IMR-90 (cell line): ENCODE measurements at regions not wholly inside any gene's neighbourhood (a gene's known extent, or its start where the extent isn't known, plus 50 kb on each side); places are given as distances from the start of the nearest gene placed in this dataset.

ENCODE experiments used
- ATAC-seq: fragments of 200-7000 bp; cut with Tn5 transposase; 2 replicates; pipeline ENCODE4 v1.9.1; 2020; ENCODE audit warnings: low read depth, mild to moderate bottlenecking, moderate library complexity
- BruUV-seq: library from RNA; stranded (reverse); fragments of 400-500 nt; replicated peaks from 2 replicates; lab custom pipeline; 2021; lab: Mats Ljungman, UMichigan
- CTCF ChIA-PET: fragments of 300-600 bp; formaldehyde crosslinking; extraction: SDS; loops from one replicate; lab custom pipeline; 2021; ENCODE audit warnings: antibody characterized with exemption; lab: Yijun Ruan, JAX
- POLR2A ChIA-PET: fragments of 300-600 bp; sonication (Branson Sonifier 250); formaldehyde crosslinking; loops from one replicate; lab custom pipeline; 2022; ENCODE audit warnings: antibody characterized with exemption; ENCODE audit not compliant: unreplicated experiment; lab: Charles Lee
- DNase-seq: peaks from one replicate; pipeline ENCODE4 v3.0.0; 2013
- H2AFZ ChIP-seq: replicated peaks from 2 replicates; pipeline ENCODE3; 2013; ENCODE audit warnings: low read length, mild to moderate bottlenecking; ENCODE audit not compliant: poor library complexity
- H2AK5ac ChIP-seq: 2 replicates; pipeline ENCODE4 v1.6.1; 2013; ENCODE audit warnings: low read depth, low read length, inconsistent platforms
- H2AK9ac ChIP-seq: replicated peaks from 2 replicates; pipeline ENCODE3; 2013; ENCODE audit warnings: mild to moderate bottlenecking, low read depth, low read length, moderate library complexity; ENCODE audit not compliant: poor library complexity
- H2BK120ac ChIP-seq: 2 replicates; pipeline ENCODE4 v1.6.1; 2013; ENCODE audit warnings: low read depth, low read length, inconsistent platforms
- H2BK15ac ChIP-seq: 3 replicates; pipeline ENCODE4 v1.6.1; 2013; ENCODE audit warnings: low read depth, low read length, inconsistent platforms
- H2BK20ac ChIP-seq: 2 replicates; pipeline ENCODE4 v1.6.1; 2013; ENCODE audit warnings: low read depth, mild to moderate bottlenecking, inconsistent platforms, low read length, moderate library complexity
- H2BK5ac ChIP-seq: 2 replicates; pipeline ENCODE4 v1.6.1; 2013; ENCODE audit warnings: mild to moderate bottlenecking, low read depth, low read length, inconsistent platforms; ENCODE audit not compliant: poor library complexity, severe bottlenecking
- H3K14ac ChIP-seq: replicated peaks from 2 replicates; pipeline ENCODE4 v1.6.1; 2013; ENCODE audit warnings: low read depth, low read length, inconsistent platforms
- H3K18ac ChIP-seq: 2 replicates; pipeline ENCODE4 v1.6.1; 2013; ENCODE audit warnings: low read depth, low read length, control low read depth
- H3K23ac ChIP-seq: 2 replicates; pipeline ENCODE4 v1.6.1; 2013; ENCODE audit warnings: low read depth, low read length, inconsistent platforms
- H3K27ac ChIP-seq: 2 replicates; pipeline ENCODE4 v1.5.1; 2013; ENCODE audit warnings: mild to moderate bottlenecking, control low read depth, low read length; ENCODE audit not compliant: insufficient read depth
- H3K27me3 ChIP-seq: 2 replicates; pipeline ENCODE4 v1.6.1; 2013; ENCODE audit warnings: low read length; ENCODE audit not compliant: control insufficient read depth, insufficient read depth
- H3K36me3 ChIP-seq: 2 replicates; pipeline ENCODE4 v1.6.1; 2013; ENCODE audit warnings: low read length, mixed read lengths; ENCODE audit not compliant: control insufficient read depth, insufficient read depth
- H3K4ac ChIP-seq: 2 replicates; pipeline ENCODE4 v1.6.1; 2013; ENCODE audit warnings: low read depth, low read length, inconsistent platforms
- H3K4me1 ChIP-seq: 2 replicates; pipeline ENCODE4 v1.6.1; 2013; ENCODE audit warnings: low read length, mixed read lengths; ENCODE audit not compliant: control insufficient read depth, insufficient read depth
- H3K4me2 ChIP-seq: 2 replicates; pipeline ENCODE4 v1.6.1; 2013; ENCODE audit warnings: low read depth, mild to moderate bottlenecking, control low read depth, low read length, moderate library complexity
- H3K4me3 ChIP-seq: 2 replicates; pipeline ENCODE4 v1.5.1; 2013; ENCODE audit warnings: low read depth, mild to moderate bottlenecking, control low read depth, low read length, moderate library complexity; ENCODE audit not compliant: insufficient read depth
- H3K56ac ChIP-seq: 2 replicates; pipeline ENCODE4 v1.6.1; 2013; ENCODE audit warnings: low read length, inconsistent platforms; ENCODE audit not compliant: insufficient read depth; ENCODE audit errors: extremely low read depth
- H3K79me1 ChIP-seq, 2 experiments: 2 replicates each; pipeline ENCODE4 v1.6.1; 2013; ENCODE audit warnings: low read length in 2 of 2, inconsistent platforms in 1 of 2, low read depth in 1 of 2
- H3K9ac ChIP-seq: 2 replicates; pipeline ENCODE4 v1.6.1; 2013; ENCODE audit warnings: low read depth, low read length, control low read depth
- H3K9me1 ChIP-seq: 2 replicates; pipeline ENCODE4 v1.6.1; 2013; ENCODE audit warnings: low read length, inconsistent platforms; ENCODE audit not compliant: insufficient read depth
- H3K9me3 ChIP-seq: 2 replicates; pipeline ENCODE4 v1.6.1; 2013; ENCODE audit warnings: low read length; ENCODE audit not compliant: control insufficient read depth, insufficient read depth
- H4K20me1 ChIP-seq: 2 replicates; pipeline ENCODE4 v1.6.1; 2013; ENCODE audit warnings: low read length, inconsistent platforms; ENCODE audit not compliant: insufficient read depth
- H4K5ac ChIP-seq: 2 replicates; pipeline ENCODE4 v1.6.1; 2013; ENCODE audit warnings: mild to moderate bottlenecking, low read depth, low read length, control low read depth
- H4K8ac ChIP-seq, 2 experiments: 2 replicates each; pipeline ENCODE4 v1.6.1; 2013; ENCODE audit warnings: low read depth in 2 of 2, low read length in 2 of 2, control low read depth in 1 of 2, inconsistent platforms in 1 of 2
- H4K91ac ChIP-seq: 2 replicates; pipeline ENCODE4 v1.6.1; 2013; ENCODE audit warnings: low read depth, low read length, inconsistent platforms; ENCODE audit not compliant: insufficient read depth
- BHLHE40 ChIP-seq: fragments of 150-350 bp; IDR thresholded peaks from 2 replicates; pipeline ENCODE4 v1.6.1; 2016; ENCODE audit warnings: mild to moderate bottlenecking, low read depth, low read length
- CEBPB ChIP-seq: IDR thresholded peaks from 2 replicates; pipeline ENCODE4 v1.6.1; 2012; ENCODE audit warnings: low read depth, low read length, improper control_type of control experiment
- CHD1 ChIP-seq: IDR thresholded peaks from 2 replicates; pipeline ENCODE4 v1.6.1; 2012; ENCODE audit warnings: low read depth, low read length, improper control_type of control experiment
- MAFK ChIP-seq: IDR thresholded peaks from 2 replicates; pipeline ENCODE4 v1.6.1; 2012; ENCODE audit warnings: low read depth, low read length, improper control_type of control experiment
- MXI1 ChIP-seq: IDR thresholded peaks from 2 replicates; pipeline ENCODE4 v1.6.1; 2012; ENCODE audit warnings: low read depth, mild to moderate bottlenecking, low read length, moderate library complexity, borderline replicate concordance
- NFE2L2 ChIP-seq: fragments of 150-350 bp; IDR thresholded peaks from 2 replicates; pipeline ENCODE4 v1.6.1; 2016; ENCODE audit warnings: low read depth, mild to moderate bottlenecking, low read length
- POLR2A ChIP-seq: IDR thresholded peaks from 2 replicates; pipeline ENCODE4 v1.6.1; 2012; ENCODE audit warnings: mild to moderate bottlenecking, low read depth, low read length
- RAD21 ChIP-seq: IDR thresholded peaks from 2 replicates; pipeline ENCODE4 v1.6.1; 2012; ENCODE audit warnings: low read length, improper control_type of control experiment
- RFX5 ChIP-seq: IDR thresholded peaks from 2 replicates; pipeline ENCODE4 v1.8.0; 2012; ENCODE audit warnings: low read depth, mild to moderate bottlenecking, low read length, moderate library complexity
- USF2 ChIP-seq: fragments of 150-350 bp; IDR thresholded peaks from 2 replicates; pipeline ENCODE4 v1.6.1; 2017; ENCODE audit warnings: mild to moderate bottlenecking, antibody characterized with exemption, low read length, low read depth
- dilution Hi-C: fragments of 300-500 bp; cut with HindIII; formaldehyde crosslinking; loops from one replicate; pipeline ENCODE4 v1.14.3; 2018; ENCODE audit warnings: low sequenced_read_pairs; ENCODE audit not compliant: unreplicated experiment
- in situ Hi-C: fragments of 300-500 bp; cut with MboI; formaldehyde crosslinking; loops from 3 replicates; pipeline ENCODE4 v1.14.3; 2019; ENCODE audit warnings: low sequenced_read_pairs, inconsistent platforms, mixed read lengths
- intact Hi-C: fragments of 100-400 bp; cut with micrococcal nuclease; formaldehyde crosslinking; loops from 2 replicates; pipeline ENCODE4 v1.10.0; 2022
- TF ChIP-seq, protein P1 (sequence below): fragments of 150-350 bp; IDR thresholded peaks from 2 replicates; pipeline ENCODE4 v1.6.1; 2016; ENCODE audit warnings: low read depth, mild to moderate bottlenecking, low read length, moderate library complexity, borderline replicate concordance

DNA sequence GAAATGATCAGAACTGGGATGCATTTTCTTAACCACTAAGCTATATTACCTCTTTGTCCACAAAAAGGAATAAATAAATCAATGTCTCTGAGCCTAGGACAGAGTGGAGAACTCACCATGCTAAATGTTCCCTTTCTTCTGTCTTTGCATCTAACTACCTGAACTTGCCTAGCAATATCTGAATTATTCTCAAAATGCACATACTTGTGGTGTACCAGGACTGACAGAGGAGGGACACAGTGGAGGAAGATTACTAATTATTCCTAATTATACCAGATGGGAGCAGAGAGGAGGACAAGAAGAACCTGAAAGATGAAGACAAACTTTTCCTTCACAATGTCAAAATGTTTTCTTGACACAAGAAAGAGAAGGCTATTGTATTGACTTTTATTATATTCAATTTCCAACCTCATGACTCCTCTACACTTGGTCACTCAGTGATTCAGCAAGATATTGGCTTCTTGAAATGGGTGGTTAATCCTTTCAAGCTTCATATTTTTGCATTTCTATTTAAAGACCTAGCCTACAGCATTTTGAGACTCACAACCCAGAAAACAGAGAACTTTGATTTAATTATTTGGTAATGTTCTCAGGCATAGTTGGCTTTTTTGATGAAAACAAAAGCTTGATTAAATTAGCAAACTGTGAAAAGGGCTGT is 117.2 kb upstream of the LRFN5 start:
- Histone ChIP-seq H4K8ac (no peak overlapping the region), H3K9me3 (no peaks in the 10 kb centered on the region), H3K4ac (no peak overlapping the region), H3K36me3 (no peaks in the 10 kb centered on the region), H2AK5ac (no peak overlapping the region), H2AFZ (no peak overlapping the region), H3K56ac (no peak overlapping the region), H4K5ac (no peak overlapping the region), H3K4me2 (no peak overlapping the region), H3K23ac (no peak overlapping the region), H4K20me1 (no peaks in the 10 kb centered on the region), H3K79me1 (no peaks in the 10 kb centered on the region), H3K9ac (no peak overlapping the region), H2BK120ac (no peak overlapping the region), H2BK5ac (no peak overlapping the region), H2BK20ac (no peak overlapping the region), H2AK9ac (no peak overlapping the region), H3K18ac (no peak overlapping the region), H4K91ac (no peak overlapping the region), H3K4me1 (no peaks in the 10 kb centered on the region), H3K27ac (no peak overlapping the region), H3K14ac (no peak overlapping the region), H2BK15ac (no peak overlapping the region), H3K27me3 (no peaks in the 10 kb centered on the region), H3K4me3 (no peak overlapping the region), H3K9me1 (no peaks in the 10 kb centered on the region)
- in situ Hi-C loops: no loop called here
- intact Hi-C loops: no loop called here
- ChIA-PET POLR2A (no interaction called here), CTCF (interaction anchor here (0.6 kb wide), 1 partner anchor 10 kb away, joined by 3 read pairs; no protein-coding TSS in a partner anchor)
- ATAC-seq (no peak), DNase-seq (no peak)
- dilution Hi-C loops: no loop called here
- BruUV-seq: no TSS peak
- no peak for TF ChIP-seq USF2
- TF ChIP-seq MXI1: no peak
- TF ChIP-seq NFE2L2: no peak
- TF ChIP-seq POLR2A: no peak
- TF ChIP-seq, protein P1, sequence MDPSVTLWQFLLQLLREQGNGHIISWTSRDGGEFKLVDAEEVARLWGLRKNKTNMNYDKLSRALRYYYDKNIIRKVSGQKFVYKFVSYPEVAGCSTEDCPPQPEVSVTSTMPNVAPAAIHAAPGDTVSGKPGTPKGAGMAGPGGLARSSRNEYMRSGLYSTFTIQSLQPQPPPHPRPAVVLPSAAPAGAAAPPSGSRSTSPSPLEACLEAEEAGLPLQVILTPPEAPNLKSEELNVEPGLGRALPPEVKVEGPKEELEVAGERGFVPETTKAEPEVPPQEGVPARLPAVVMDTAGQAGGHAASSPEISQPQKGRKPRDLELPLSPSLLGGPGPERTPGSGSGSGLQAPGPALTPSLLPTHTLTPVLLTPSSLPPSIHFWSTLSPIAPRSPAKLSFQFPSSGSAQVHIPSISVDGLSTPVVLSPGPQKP: no peak
- TF ChIP-seq BHLHE40: no peak
- no peak for TF ChIP-seq MAFK
- no peak for TF ChIP-seq RFX5
- TF ChIP-seq CHD1: no peak
- TF ChIP-seq CEBPB: no peak
- TF ChIP-seq RAD21: no peak
